ENCODE measurements at regions not wholly inside any gene's neighbourhood (a gene's known extent, or its start where the extent isn't known, plus 50 kb on each side); places are given as distances from the start of the nearest gene placed in this dataset.

GRCh38 chr13:44787617-44788016, 201.7 kb downstream of the NUFIP1 start:
- in situ Hi-C loops (cut with HindIII; ENCODE audit: low sequenced_read_pairs) = no loop called here
- DNase-seq (ENCODE audit: low read depth, low spot score) = no peak
- no peak overlapping the region for H3K4me3 ChIP-seq (ENCODE audit: low read depth, low read length)
- no peak for TF ChIP-seq CTCF (IDR thresholded peaks at IDR 0.05; ENCODE audit: low read depth, low read length)

- H3K4me3 ChIP-seq (ENCODE audit: low read depth, low read length) = no peak overlapping the region
- TF ChIP-seq CTCF (IDR thresholded peaks at IDR 0.05; ENCODE audit: low read depth, low read length) = no peak
- in situ Hi-C loops (cut with HindIII; ENCODE audit: low sequenced_read_pairs) = no loop called here
- DNase-seq (ENCODE audit: low read depth, low spot score) = no peak
These were observed 202.5 kb downstream of the NUFIP1 start for GRCh38 chr13:44786756-44787155.

GRCh38 chr13:44785401-44785800, 203.9 kb downstream of the NUFIP1 start:
- TF ChIP-seq CTCF (IDR thresholded peaks at IDR 0.05; ENCODE audit: low read depth, low read length) = no peak
- no peak overlapping the region for H3K4me3 ChIP-seq (ENCODE audit: low read depth, low read length)
- in situ Hi-C loops (cut with HindIII; ENCODE audit: low sequenced_read_pairs) = no loop called here
- DNase-seq (ENCODE audit: low read depth, low spot score) = no peak

- TF ChIP-seq CTCF (IDR thresholded peaks at IDR 0.05; ENCODE audit: low read depth, low read length) = no peak
- no peak for DNase-seq (ENCODE audit: low read depth, low spot score)
- in situ Hi-C loops (cut with HindIII; ENCODE audit: low sequenced_read_pairs) = no loop called here
These were observed 204.6 kb downstream of the NUFIP1 start for GRCh38 chr13:44784708-44785080.

GRCh38 chr13:44783994-44784707, 205.1 kb downstream of the NUFIP1 start:
- no peak for DNase-seq (ENCODE audit: low read depth, low spot score)
- in situ Hi-C loops (cut with HindIII; ENCODE audit: low sequenced_read_pairs) = no loop called here
- no peak for TF ChIP-seq CTCF (IDR thresholded peaks at IDR 0.05; ENCODE audit: low read depth, low read length)
- no peak overlapping the region for H3K4me3 ChIP-seq (ENCODE audit: low read depth, low read length)

More at GRCh38 chr13:44784708-44785080, 204.6 kb downstream of the NUFIP1 start:
- H3K4me3 ChIP-seq (ENCODE audit: low read depth, low read length) = no peak overlapping the region

GRCh38 chr13:44780591-44781280, 204.6 kb upstream of the TSC22D1 start:
- in situ Hi-C loops (cut with HindIII; ENCODE audit: low sequenced_read_pairs) = no loop called here
- no peak for TF ChIP-seq CTCF (IDR thresholded peaks at IDR 0.05; ENCODE audit: low read depth, low read length)
- no peak overlapping the region for H3K4me3 ChIP-seq (ENCODE audit: low read depth, low read length)
- DNase-seq (ENCODE audit: low read depth, low spot score) = no peak
